ENCODE measurements at regions not wholly inside any gene's neighbourhood (a gene's known extent, or its start where the extent isn't known, plus 50 kb on each side); places are given as distances from the start of the nearest gene placed in this dataset.

DNA sequence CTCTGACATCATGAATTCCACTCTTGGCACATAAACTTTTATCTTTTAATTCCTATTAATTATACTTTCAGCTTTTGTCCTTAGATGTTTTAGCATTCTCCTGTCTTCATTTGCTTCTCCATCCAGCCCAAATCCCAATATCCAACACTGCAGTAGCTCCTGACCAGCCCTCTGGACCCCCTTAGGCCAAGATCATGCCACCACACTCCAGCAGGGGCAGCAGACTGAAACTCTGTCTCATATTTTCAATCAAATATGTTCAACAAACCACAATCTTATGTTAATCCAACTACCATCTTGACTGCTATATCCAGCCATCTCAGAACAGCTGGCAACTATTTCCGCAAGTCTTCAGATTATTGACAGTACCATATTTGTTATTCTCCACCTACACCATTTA, 315.8 kb upstream of the ROBO2 start:
- Histone ChIP-seq H3K4me1 (ENCODE audit: insufficient read depth) (no peaks in the 10 kb centered on the region), H3K4me3 (no peak overlapping the region), H3K36me3 (no peaks in the 10 kb centered on the region), H3K9me3 (no peaks in the 10 kb centered on the region), H3K27me3 (no peaks in the 10 kb centered on the region), H3K27ac (no peak overlapping the region)
- DNase-seq: no peak
- WGBS, 3 donors: 87 to 98% (median 95%) methylated on average over 1 of the region's 1 CpG
- TF ChIP-seq POLR2A (IDR thresholded peaks at IDR 0.05): no peak
- TF ChIP-seq, protein P1, sequence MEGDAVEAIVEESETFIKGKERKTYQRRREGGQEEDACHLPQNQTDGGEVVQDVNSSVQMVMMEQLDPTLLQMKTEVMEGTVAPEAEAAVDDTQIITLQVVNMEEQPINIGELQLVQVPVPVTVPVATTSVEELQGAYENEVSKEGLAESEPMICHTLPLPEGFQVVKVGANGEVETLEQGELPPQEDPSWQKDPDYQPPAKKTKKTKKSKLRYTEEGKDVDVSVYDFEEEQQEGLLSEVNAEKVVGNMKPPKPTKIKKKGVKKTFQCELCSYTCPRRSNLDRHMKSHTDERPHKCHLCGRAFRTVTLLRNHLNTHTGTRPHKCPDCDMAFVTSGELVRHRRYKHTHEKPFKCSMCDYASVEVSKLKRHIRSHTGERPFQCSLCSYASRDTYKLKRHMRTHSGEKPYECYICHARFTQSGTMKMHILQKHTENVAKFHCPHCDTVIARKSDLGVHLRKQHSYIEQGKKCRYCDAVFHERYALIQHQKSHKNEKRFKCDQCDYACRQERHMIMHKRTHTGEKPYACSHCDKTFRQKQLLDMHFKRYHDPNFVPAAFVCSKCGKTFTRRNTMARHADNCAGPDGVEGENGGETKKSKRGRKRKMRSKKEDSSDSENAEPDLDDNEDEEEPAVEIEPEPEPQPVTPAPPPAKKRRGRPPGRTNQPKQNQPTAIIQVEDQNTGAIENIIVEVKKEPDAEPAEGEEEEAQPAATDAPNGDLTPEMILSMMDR (IDR thresholded peaks at IDR 0.05): no peak
- TF ChIP-seq EP300 (IDR thresholded peaks at IDR 0.05): no peak
- intact Hi-C loops (cut with DNase I): no loop called here

DNA sequence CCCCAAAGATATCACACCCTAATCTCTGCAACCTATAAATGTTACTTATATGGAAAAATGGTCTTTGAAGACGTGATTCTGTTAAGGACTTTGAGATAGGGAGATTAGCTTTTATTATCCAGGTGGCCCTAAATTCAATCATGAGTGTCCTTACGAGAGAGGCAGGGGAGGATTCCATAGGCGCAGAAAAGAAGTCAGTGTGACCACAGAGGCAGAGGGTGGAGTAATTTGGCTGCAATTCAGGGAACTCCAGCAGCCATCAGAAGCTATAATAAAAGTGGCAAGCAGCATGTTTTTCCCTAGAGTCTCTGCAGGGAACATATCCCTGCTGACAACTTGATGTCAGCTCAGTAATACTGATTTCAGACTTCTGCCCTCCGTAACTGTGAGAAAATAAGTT, 315.2 kb upstream of the ROBO2 start:
- no peak for TF ChIP-seq EP300 (IDR thresholded peaks at IDR 0.05)
- TF ChIP-seq, protein P1 (IDR thresholded peaks at IDR 0.05): no peak
- TF ChIP-seq POLR2A (IDR thresholded peaks at IDR 0.05): no peak
- intact Hi-C loops (cut with DNase I): no loop called here
- Histone ChIP-seq H3K27me3 (no peaks in the 10 kb centered on the region), H3K4me1 (ENCODE audit: insufficient read depth) (no peaks in the 10 kb centered on the region), H3K9me3 (no peaks in the 10 kb centered on the region), H3K27ac (no peak overlapping the region), H3K4me3 (no peak overlapping the region), H3K36me3 (no peaks in the 10 kb centered on the region)
- 65 to 83% (median 80%) methylated on average over 4 of the region's 4 CpGs for WGBS, 3 donors
- no peak for DNase-seq

DNA sequence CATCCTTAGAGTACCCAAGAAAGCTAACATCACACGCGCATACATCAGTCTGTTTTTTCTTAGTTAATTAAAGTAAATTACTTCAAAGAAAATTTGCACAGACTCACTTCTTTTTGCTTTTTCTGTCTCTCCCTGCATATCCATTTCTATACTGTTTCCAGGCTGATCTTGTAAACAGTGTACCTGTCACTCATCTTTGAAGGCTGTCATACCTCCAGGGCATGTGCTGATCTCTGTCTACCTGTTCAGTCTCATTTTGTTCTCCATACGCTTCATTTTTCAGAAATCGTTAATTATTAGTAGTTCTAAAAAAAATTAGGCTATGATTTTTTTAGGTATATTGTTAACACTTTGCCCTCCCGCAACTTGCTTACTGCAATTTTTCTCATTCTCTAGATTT, 313.9 kb upstream of the ROBO2 start:
- WGBS, 3 donors: 94 to 96% (median 95%) methylated on average over 5 of the region's 5 CpGs
- Histone ChIP-seq H3K36me3 (no peaks in the 10 kb centered on the region), H3K4me1 (ENCODE audit: insufficient read depth) (no peaks in the 10 kb centered on the region), H3K27ac (no peak overlapping the region), H3K27me3 (no peaks in the 10 kb centered on the region), H3K4me3 (no peak overlapping the region), H3K9me3 (no peaks in the 10 kb centered on the region)
- intact Hi-C loops (cut with DNase I): no loop called here
- DNase-seq: no peak
- TF ChIP-seq EP300 (IDR thresholded peaks at IDR 0.05): no peak
- TF ChIP-seq POLR2A (IDR thresholded peaks at IDR 0.05): no peak
- TF ChIP-seq, protein P1 (IDR thresholded peaks at IDR 0.05): no peak

DNA sequence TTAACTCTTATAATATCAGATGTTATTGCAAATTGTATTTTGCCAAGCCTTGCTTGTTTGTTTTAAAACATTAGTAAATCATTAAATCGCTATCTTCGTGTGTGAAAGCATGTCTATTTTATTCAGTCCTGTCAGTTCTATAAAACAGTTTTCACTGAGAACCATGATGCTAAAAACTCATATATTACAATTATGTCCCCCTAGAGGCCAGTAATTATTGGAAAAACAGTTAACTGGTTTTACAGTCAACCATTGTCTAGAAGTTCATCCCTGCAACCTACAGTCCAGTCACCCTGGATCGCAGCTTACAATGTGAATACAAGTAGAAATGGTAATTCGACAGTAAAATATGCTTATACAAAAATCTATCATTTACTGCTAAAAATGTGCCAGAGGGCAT, 311.5 kb upstream of the ROBO2 start:
- H3K9me3 ChIP-seq: no peaks in the 10 kb centered on the region
- no peaks in the 10 kb centered on the region for H3K27me3 ChIP-seq
- H3K4me3 ChIP-seq: no peak overlapping the region
- H3K4me1 ChIP-seq (ENCODE audit: insufficient read depth): no peaks in the 10 kb centered on the region
- H3K36me3 ChIP-seq: no peaks in the 10 kb centered on the region
- DNase-seq: no peak
- no peak overlapping the region for H3K27ac ChIP-seq
- TF ChIP-seq, protein P1 (IDR thresholded peaks at IDR 0.05): no peak
- TF ChIP-seq POLR2A (IDR thresholded peaks at IDR 0.05) (no peak), EP300 (IDR thresholded peaks at IDR 0.05) (no peak)
- WGBS, 3 donors: 88 to 92% (median 90%) methylated on average over 4 of the region's 4 CpGs
- intact Hi-C loops (cut with DNase I): no loop called here

DNA sequence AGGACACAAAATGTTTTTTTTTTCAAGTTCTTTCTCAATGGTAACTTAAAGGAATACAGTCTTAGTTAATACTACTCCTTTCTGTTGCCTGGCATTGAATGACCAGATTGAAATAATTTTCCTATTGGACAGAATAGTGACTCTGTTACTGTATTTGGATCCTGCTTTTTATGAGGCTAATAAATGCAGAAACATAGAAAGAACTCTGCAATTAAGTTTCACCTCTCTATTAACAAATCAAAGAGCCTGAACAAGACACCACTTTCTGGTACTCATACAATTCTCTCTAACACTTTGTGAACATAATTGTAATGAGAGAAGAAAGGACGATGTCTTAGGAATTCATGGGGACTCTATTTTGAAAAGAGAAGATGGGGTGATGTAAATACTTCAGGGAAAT, 308.4 kb upstream of the ROBO2 start:
- H3K9me3 ChIP-seq: no peaks in the 10 kb centered on the region
- H3K4me3 ChIP-seq: no peak overlapping the region
- no peaks in the 10 kb centered on the region for H3K4me1 ChIP-seq (ENCODE audit: insufficient read depth)
- DNase-seq: no peak
- no peaks in the 10 kb centered on the region for H3K36me3 ChIP-seq
- H3K27me3 ChIP-seq: no peaks in the 10 kb centered on the region
- WGBS, 3 donors: 80 to 87% (median 86%) methylated on average over 1 of the region's 1 CpG
- TF ChIP-seq POLR2A (IDR thresholded peaks at IDR 0.05): no peak
- TF ChIP-seq, protein P1 (IDR thresholded peaks at IDR 0.05): no peak
- no peak for TF ChIP-seq EP300 (IDR thresholded peaks at IDR 0.05)
- no peak overlapping the region for H3K27ac ChIP-seq
- intact Hi-C loops (cut with DNase I): no loop called here

All from ovary (tissue), 7 donors.